ENCODE measurements at regions not wholly inside any gene's neighbourhood (a gene's known extent, or its start where the extent isn't known, plus 50 kb on each side); places are given as distances from the start of the nearest gene placed in this dataset.

DNA sequence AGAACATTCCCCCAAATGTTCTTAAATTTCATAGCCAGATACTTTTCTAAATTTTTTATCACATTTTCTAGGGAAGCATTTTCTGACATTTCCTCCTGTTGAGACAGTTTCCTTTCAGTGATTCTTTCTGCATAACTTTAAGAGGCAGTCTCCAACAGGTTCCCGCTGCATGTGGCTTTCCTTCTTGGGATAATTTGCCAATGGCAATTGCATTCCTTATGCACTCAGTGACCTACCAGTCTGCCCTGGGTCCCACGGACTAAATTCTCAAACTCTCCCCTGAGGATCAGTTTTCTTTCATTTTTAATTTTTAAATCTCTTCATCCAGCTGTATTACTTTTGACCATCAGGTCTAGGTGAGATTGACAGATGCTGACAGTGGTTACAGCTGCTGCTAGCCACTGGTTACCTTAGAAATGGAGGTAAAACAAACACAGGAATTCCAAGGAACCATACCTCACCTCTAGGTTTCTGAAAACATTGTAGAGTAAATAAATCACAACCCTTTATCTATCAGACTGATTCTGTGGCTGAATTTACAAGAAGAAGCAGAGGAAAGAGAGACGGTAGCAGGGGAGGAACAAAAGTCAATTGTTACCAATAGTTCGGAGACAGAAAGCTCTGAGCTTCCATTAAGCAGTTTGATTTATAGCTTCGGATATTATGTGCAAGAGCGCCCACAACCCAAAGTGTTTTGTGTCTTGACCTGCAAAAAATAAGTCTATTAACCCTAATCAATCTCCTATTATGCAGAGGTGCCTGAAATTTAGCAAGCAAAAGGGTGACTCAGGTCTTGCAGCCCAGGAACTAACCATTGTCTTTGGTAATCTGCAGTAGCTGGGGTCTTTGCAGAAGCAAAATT lies 216.0 kb downstream of the PMP22 start:
- no peak for DNase-seq (ENCODE audit: low read depth in 2 of 3, low spot score in 2 of 3)

DNA sequence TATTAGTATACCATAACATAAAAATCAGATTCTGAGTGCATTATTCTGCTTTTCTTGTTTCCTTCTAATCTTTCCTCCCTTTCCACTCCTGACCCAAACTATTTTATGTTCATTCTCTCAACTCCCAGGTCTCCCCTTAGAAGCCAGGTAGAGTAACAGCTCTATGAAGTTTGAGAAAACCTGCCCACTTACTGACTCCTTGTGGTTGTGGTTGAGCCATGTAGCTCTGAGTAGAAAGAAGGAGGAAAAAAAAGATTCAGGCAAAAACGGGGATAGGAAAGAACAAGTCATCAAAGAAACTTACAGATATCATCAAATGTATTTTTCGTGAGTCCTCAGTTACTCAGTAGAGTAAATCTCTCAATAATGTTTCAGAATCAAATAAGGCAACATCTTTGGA lies 216.7 kb downstream of the PMP22 start:
- no peak for DNase-seq (ENCODE audit: low read depth in 2 of 3, low spot score in 2 of 3)

DNA sequence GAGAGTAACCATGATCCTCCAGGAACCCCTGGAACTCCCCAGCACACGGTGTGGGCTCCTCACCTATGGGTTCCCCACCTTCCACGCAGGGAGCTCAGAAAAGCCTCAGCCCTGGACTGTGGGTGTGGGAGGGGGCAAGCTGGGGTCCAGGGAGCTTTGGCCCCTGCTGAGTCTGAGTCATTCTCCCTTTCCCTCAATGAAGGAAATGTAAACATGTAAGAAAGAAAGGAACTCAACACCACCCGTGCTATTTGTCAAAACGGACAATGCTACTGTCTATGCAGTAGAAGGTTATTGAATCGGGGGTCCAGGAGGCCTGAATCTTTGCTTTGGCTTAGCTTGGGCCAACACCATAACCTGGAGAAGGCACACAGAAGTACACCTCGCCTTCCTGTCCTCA lies 222.8 kb downstream of the PMP22 start:
- DNase-seq (ENCODE audit: low read depth in 2 of 3, low spot score in 2 of 3), result no peak

GRCh38 chr17:15039366-15039765 lies 225.8 kb downstream of the PMP22 start:
- no peak for DNase-seq (ENCODE audit: low read depth in 2 of 3, low spot score in 2 of 3)

DNA sequence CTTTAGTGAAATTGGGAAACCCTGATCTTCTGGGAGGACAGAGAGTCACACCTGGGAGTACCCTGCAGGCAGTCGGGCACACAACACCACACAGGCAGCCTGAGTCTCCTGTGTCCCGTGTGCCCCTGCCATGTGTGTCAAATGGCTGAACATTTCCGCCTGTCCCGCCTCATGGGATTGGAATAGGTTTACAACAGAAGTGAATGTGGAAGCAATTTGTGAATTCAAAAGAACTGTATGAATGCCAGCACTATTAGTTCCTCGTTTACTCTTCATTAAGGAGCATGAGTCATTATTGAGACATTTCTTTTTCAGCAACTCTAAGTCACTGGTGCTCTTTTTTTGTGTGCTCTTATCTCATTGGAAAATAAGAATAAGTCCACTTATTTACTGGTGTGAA lies 226.5 kb downstream of the PMP22 start:
- DNase-seq (ENCODE audit: low read depth in 2 of 3, low spot score in 2 of 3), result no peak

DNA sequence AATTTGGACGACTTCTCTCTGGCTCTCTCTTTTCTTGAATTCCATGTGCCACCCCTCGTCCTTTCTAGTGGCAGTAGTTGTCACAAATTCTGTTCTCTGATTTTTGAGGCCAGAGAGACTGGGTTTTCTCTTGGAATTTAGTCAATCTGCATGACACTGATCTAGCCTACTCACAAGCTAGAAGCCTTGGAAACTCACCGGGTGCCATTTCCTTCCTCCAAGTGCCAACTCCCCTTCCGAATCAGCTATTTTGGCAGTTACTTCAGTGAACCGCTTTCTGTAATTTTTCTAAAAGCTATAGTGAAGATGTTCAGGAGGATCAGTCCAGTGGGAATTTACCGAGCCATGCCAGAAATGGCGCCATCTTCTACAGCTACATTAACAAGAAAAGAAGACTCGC lies 228.9 kb downstream of the PMP22 start:
- DNase-seq (ENCODE audit: low read depth in 2 of 3, low spot score in 2 of 3), result no peak

- no peak for DNase-seq (ENCODE audit: low read depth in 2 of 3, low spot score in 2 of 3)
Measured at GRCh38 chr17:15031975-15032374, 233.2 kb downstream of the PMP22 start.

GRCh38 chr17:15029469-15029868 lies 235.7 kb downstream of the PMP22 start:
- no peak for DNase-seq (ENCODE audit: low read depth in 2 of 3, low spot score in 2 of 3)

DNA sequence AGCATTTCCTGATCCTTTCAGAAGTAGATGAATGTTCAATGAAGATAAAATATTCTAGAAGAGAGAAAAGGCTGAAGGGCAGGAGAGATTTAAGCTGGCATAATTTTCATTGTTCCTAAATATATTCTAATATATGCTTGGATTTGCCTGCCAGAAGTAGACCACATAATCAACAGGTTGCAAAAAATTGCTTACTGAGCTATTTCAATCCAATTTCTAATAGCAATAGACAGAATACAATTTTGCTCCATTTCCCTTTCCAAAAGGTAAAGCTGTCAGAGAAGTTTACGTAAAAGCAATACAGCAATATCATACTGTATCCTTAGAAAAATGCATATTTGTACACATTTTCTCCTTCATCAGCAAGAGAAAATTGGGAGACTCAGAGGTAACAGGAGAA lies 237.3 kb downstream of the PMP22 start:
- no peak for DNase-seq (ENCODE audit: low read depth in 2 of 3, low spot score in 2 of 3)

- DNase-seq (ENCODE audit: low read depth in 2 of 3, low spot score in 2 of 3), result no peak
Measured at GRCh38 chr17:15026088-15026487, 239.0 kb downstream of the PMP22 start.

DNA sequence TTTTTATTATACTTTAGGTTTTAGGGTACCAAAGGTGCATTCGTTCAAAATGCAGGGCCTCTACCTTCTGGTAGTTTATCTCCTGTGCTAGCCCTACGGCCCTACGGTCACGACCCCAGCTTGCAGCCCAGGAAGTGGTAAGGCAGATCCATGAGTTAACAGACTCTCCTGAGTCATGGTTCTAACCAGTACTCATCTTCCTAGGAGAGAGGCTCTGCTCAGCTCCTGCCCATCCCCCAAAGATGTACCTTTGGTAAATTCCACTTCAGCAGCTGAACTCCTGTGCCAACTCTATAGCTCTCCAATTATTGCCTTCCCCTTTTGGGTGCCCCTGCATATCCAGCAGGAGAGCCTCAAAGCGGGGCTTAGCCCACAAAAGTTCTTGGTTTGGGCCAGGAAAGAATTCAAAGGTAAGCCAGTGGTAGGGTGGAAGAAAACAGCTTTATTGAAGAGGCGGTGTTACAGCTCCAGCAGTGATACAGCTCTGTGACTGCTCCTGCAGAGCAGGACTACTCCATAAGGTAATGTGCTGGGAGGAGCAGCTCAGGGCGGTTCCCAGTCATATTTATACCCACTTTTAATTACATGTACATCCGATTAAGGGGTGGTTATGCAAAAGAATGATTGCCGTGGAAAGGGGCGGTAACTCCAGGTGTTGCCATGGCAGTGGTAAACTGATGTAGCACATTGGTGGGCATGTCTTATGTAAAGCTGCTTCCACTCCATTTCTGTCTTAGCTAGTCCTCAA lies 241.4 kb downstream of the PMP22 start:
- DNase-seq (ENCODE audit: low read depth in 2 of 3, low spot score in 2 of 3), result no peak

GRCh38 chr17:15019158-15019557 lies 246.0 kb downstream of the PMP22 start:
- DNase-seq (ENCODE audit: low read depth in 2 of 3, low spot score in 2 of 3), result no peak

GRCh38 chr17:15012351-15012980 lies 252.7 kb downstream of the PMP22 start:
- no peak for DNase-seq (ENCODE audit: low read depth in 2 of 3, low spot score in 2 of 3)

DNA sequence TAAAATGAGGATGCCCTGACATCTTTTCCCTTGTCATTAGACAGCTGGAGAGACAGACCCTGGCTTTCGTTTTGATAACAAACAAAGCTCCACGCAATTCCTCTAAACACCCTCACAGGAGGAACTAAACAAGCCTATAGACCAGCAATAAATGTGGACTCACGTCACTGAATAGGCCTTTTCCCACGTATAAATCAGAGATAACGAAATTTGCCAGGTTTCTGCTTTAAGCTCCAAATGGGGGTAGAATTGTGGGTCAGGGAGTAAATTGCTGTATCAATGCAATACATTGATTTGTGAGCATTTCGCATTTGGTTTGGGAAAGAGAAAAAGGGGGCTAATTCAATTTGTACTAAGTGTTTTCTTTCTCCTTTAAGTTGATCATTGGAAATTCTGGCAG lies 256.0 kb downstream of the PMP22 start:
- DNase-seq (ENCODE audit: low read depth in 2 of 3, low spot score in 2 of 3), result no peak

DNA sequence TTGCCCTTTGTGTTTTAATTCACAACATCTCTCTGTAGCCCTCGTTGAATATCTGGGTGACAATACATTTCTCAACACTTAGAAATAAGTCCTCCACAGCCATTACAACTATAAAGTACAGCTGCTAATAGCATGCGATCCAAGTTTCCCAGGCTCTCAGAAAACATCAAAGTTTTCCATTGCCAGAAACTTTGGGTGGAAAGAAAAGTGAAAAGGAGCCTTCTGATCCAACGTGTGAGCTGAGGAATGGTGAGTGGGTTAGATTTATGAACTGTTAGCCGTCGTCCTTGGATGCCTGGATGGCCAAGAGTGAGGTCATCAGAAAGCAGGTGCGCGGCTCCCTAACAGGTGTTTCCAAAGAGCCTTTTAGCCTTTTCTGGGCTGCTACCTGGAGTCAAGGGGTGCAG lies 258.0 kb downstream of the PMP22 start:
- DNase-seq (ENCODE audit: low read depth in 2 of 3, low spot score in 2 of 3), result no peak

DNA sequence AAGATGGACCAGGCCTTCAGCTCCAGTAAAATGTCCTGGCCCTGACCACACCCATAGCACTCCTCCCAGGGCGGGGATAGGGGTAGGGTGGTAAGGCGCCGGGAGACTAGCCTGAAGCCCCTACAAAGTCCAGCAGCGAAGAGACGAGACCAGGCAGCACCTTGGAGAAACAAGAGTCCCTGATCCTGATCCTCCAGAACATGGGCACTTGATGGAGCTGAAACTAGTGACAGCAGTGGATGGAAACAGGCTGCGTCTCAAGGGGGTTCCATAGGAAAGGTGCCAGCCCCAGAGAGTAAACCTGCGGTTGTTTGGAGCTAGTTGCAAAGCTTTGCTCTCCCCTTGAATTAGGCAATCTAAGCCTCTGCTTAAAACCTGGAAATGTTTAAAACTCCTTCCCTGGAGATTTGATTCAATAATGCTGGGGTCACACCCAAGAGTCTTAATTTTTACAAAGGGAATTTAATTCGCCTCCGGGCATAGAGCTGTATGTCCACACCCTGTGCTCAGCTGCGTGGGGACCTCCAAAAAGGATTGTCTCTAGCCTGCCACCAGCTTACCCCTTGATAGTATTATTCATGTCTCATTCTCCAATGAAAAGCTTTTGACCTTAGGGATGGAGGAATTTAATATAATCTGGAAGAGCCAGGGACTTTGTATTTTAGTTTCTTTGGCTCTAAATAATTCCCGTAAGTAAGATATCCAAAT lies 258.6 kb downstream of the PMP22 start:
- no peak for DNase-seq (ENCODE audit: low read depth in 2 of 3, low spot score in 2 of 3)

- DNase-seq (ENCODE audit: low read depth in 2 of 3, low spot score in 2 of 3), result no peak
Measured at GRCh38 chr17:15000661-15001060, 264.5 kb downstream of the PMP22 start.

- no peak for DNase-seq (ENCODE audit: low read depth in 2 of 3, low spot score in 2 of 3)
Measured at GRCh38 chr17:14997290-14997689, 267.8 kb downstream of the PMP22 start.

DNA sequence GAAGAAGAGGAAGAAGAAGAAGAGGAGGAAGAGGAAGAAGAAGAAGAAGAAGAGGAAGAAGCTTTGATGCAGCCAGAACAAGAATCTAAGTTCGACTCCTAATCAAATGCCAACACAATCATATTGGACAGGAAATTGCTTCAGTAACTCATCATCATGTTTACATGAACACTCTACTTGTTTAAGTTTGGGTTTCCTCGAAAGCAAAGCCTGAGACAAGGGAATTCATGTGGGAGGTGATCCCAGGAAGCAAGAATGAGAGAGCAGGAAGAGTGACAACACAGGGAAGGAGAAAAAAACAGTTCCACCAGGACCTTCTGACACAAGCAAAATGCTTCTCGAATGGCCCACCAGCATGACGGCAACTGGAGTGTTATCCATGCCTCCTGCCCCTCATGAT lies 279.0 kb downstream of the PMP22 start:
- no peak for DNase-seq (ENCODE audit: low read depth in 2 of 3, low spot score in 2 of 3)

- no peak for DNase-seq (ENCODE audit: low read depth in 2 of 3, low spot score in 2 of 3)
Measured at GRCh38 chr17:14972844-14973243, 292.3 kb downstream of the PMP22 start.

- no peak for DNase-seq (ENCODE audit: low read depth in 2 of 3, low spot score in 2 of 3)
Measured at GRCh38 chr17:14971054-14971453, 294.1 kb downstream of the PMP22 start.

All from hematopoietic multipotent progenitor cell (in vitro differentiated cells).